ENCODE measurements at regions not wholly inside any gene's neighbourhood (a gene's known extent, or its start where the extent isn't known, plus 50 kb on each side); places are given as distances from the start of the nearest gene placed in this dataset.

DNA sequence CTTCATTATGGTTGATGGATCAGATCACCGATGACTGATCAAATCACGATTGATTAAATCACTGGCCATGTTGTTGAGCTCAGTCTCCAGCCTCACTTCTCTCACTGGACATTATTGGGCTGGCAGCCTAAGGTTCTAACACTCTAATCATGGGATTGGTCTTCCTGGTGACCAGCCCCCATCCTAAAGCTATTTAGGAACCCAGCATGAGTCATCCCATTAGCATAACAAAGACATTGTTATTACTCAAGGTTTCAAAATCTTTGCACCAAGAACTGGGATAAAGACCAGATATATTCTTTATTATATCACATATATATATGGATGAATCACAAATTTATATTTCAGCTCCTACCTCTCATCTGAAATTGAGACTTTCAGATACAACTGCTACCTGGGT lies 272.1 kb upstream of the IL12B start:
- DNase-seq, result no peak

GRCh38 chr5:159605585-159605984 lies 275.3 kb upstream of the IL12B start:
- no peak for DNase-seq

GRCh38 chr5:159609359-159609758 lies 279.1 kb upstream of the IL12B start:
- DNase-seq, result no peak

DNA sequence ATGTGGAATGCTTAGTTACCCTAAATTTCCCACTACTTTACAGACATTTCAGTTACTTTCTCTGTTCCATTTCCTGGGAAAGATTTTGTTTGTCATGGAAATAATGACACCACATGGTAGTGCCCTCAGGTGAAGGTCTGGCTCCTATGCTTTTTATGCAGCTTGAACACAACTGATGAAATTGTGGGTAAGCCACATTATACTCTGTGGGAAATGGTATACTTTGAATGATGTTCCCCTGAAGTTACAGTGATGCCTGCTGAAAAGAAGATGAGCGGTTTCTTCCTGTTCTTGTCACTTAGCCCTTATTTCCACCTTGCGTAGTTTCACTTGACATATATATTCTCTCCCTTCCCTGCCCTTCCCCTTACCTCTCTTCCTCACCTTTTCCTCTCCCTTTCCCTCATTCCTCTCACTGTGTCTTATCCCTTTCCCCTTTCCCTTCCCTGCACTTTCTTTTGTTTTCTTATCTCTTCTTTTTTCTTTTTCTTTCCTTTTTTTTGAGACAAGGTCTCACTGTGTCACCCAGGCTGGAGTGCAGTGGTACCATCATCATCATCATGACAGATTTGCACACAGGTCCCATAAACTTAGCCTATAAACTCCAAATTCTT lies 280.8 kb upstream of the IL12B start:
- no peak for DNase-seq

- no peak for DNase-seq
These were observed 286.7 kb upstream of the IL12B start for GRCh38 chr5:159616952-159617351.

DNA sequence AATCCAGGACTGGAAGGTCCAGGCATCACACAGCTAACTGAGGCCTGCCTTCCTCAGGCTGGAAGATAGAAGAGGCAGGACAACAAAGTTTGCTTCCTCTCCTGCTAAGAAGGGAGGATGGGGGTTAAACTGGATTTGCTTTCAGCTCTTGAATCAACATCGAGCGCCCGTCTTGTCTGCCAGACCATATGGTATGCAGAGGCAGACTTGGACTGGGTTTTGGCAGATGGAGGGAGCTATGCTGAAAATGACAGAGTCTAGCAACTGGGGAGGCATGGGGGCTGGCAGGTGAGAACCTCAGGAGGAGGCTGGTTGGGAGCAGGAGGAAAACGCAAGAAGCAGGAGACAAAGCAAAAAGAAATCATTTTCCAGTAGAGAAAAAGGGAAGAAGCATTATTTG lies 289.5 kb upstream of the IL12B start:
- DNase-seq, result no peak

DNA sequence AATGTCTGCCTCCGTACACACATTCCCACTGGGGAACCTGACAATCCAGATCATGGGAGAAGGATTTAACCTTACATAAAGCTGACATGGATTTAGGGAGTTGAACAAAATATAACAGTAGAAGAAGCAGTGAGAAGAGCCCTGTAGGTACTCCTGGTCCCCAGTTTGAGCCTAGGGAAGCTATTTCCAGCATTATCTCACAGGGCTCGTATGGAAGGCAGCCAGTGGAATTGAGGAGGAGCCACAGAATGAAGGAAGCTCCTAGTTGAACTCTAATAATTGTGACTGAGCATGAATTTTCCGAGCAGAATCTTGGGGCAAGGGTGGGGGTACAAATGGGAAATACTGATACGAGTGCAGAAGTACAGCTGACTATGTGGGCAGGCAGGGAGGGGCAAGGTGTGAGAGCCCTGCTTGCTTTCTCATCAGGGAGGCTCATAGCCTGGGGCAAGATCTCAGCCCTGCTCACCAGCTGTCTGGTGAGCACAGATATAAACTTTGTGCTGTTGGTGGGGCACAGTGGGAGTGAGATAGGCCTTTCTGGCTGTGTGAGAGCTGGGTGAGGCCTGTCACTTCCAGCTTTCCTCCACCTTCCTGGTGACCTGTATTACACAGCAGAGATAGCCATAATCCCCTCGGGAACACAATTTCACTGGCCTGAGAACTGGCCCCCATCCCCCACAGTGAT lies 290.7 kb upstream of the IL12B start:
- DNase-seq, result no peak

DNA sequence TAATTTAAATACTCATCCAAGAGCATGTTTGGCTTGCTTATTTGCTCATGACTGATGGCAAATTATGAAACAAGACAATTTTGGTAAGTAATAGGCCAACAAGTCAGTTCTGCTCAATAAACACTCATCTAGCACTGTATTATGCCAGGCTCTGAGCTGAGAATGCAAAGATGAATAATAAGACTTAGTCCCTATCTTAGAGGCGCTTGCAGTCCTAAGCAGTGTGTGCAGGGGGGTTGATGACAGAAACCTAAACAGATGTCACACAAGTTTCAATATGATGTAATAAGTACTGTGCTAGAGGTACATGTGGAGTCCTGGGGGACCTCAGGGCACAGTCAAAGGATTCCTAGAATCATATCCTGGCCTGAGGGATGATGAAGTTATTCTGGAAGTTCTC lies 287.6 kb upstream of the ADRA1B start:
- DNase-seq, result no peak

GRCh38 chr5:159629158-159629557 lies 287.1 kb upstream of the ADRA1B start:
- no peak for DNase-seq

- no peak for DNase-seq
These were observed 285.7 kb upstream of the ADRA1B start for GRCh38 chr5:159630545-159630944.

GRCh38 chr5:159631001-159631400 lies 285.3 kb upstream of the ADRA1B start:
- DNase-seq, result no peak

DNA sequence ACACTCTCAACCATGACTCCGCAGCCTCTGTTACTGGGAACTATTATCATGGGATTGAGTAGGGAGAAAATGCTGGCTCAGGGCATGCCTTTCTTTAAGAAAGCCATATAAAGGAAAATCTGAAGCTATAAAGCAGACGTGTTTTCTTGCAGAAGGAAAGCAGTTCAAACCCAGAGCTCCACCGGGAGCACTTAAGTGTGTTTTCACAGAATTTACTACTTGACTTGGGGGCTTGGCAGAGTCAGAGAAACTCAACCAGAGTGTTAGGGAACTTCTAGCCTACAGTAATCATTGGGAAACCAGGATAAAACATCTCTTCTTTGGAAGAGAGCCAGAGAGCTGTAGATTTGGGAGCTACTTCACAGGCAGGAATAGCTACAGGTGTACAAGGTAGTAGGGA lies 283.4 kb upstream of the ADRA1B start:
- no peak for DNase-seq

GRCh38 chr5:159638481-159638880 lies 277.8 kb upstream of the ADRA1B start:
- no peak for DNase-seq

DNA sequence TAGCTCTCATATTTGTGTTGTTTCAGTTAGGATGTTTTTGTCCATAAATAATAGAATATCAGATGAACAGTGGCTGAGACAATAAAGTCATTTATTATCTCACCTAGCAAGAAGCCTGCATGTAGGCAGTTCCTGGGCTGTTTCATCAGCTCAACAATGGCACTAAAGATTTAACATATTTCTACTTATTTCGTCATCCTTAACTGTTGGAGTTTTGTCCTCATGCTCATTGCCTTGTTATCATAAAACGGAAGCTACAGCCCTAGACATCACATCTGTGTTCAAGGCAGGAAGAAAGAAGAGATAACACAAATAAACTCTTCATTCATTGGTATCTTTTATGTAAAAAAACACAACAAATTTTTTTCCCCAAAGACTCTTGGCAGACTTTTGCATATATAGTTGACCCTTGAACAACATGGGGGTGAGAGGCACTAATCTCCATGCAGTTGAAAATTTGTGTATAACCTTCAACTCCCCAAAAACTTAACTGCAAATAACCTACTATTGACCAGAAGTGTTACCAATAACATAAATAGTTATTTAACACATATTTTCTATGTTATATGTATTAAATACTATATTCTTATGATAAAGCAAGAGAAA lies 277.2 kb upstream of the ADRA1B start:
- no peak for DNase-seq

- DNase-seq, result no peak
These were observed 276.7 kb upstream of the ADRA1B start for GRCh38 chr5:159639590-159639989.

DNA sequence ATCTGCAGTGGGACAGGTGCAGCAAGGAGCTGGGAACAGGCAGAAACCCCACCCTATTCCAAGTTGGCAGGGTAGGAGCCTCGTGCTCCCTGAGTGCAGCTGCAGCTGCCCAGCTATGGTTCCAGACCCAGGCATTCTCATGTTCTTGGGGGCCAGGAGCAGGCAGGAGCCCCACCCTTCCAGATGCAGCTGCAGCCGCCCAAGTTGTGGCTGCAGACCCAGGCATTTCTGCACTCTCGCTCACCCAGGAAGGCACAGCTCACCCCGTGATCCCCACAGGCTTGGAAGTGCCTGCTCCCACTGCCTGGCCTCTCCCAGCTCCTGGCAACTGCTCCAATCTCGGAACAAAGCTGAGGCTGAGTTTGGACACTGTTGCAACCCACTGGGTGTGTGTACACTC lies 275.8 kb upstream of the ADRA1B start:
- no peak for DNase-seq

DNA sequence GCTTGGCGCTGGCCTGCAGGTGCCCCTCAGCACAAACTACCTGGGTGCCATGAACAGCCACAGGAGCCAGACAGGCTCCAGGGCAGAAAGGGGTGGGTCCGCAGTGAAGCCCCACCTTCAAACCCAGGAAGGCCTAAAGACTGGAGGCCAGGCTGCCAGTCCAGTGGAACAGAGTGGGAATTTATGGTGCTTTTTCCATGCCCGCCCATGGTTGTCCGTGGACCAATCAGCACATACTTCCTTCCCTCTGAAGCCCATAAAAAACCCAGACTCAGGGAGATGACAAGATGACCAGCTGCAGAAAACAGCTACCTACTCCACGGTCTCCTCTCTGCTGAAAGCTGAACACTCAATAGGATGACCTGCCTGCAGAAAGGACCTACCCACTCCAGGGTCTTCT lies 275.4 kb upstream of the ADRA1B start:
- no peak for DNase-seq

DNA sequence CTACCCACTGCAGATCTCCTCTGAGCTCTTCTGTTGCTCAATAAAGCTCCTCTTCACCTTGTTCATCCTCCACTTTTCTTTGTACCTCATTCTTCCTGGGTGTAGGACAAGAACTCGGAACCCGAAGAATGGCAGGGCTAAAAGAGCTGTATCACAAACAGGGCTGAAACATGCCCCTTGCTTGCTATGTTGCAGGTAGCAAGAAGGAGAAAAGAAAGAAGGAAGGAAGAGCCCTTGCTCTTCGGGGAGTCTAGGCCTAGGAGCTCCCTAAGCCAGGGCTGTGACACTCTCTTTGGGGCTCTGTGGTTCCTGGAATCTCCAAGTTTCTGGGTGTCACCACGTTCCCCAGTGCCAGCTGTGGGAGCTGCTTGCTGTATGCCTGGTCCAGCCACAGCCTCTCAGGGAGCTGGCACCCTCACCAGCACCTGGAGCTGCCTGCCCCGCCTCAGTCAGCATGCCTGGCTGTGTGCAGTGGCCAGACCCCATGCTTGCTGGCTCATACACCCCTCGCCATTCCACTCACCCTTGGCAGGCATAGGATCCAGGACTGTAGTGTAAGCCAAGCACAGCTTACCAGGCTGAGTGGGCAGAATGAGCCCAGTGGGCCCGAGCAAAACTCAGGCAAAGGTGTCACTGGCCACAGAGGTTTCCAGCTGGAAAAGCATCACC lies 274.8 kb upstream of the ADRA1B start:
- DNase-seq, result no peak

- DNase-seq, result no peak
These were observed 273.9 kb upstream of the ADRA1B start for GRCh38 chr5:159642379-159642778.

DNA sequence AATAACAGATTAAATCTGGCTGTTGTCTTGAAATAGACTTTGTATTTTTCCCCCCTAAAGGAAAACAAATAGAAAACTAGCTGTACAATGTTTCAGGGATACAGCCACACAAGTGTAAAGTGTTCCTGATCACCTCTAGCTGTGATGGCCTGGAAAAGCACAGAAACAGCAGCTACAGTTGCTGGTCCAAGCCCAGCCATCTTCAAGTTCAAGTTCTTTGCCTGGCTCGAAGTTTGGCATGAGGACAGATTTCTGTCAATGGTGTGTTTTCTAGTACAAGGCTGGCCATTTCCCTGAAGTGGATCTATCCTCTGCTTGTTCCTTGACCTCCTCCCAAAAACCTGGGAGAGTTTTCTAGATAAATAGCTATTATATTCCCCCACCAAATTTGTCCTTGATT lies 272.2 kb upstream of the ADRA1B start:
- DNase-seq, result no peak

- no peak for DNase-seq
These were observed 271.0 kb upstream of the ADRA1B start for GRCh38 chr5:159645179-159645846.

DNA sequence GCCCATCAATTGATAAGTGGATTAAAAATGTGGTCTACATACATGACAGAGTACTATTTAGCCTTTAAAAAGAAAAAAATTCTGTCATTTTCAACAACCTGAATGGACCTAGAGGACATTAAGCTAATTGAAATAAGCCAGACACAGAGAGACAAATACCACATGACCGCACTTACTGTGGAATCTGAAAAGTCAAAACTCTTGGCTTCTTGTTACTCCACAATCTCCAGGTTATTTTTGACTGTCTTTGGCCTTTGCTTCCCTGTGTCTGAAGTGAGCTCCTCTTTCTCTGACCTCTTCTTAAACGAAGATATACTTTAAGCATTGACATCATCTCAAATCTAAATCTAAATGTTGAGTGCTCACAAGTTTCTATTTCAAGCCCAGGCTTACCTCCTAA lies 265.5 kb upstream of the ADRA1B start:
- no peak for DNase-seq

GRCh38 chr5:159655757-159656409 lies 260.4 kb upstream of the ADRA1B start:
- no peak for DNase-seq
